Adrenal gland (tissue), 9 donors: ENCODE measurements at regions not wholly inside any gene's neighbourhood (a gene's known extent, or its start where the extent isn't known, plus 50 kb on each side); places are given as distances from the start of the nearest gene placed in this dataset.

Experiments
- DNase-seq, 7 donors: peaks; one replicate each; pipeline ENCODE4 v3.0.0-alpha.2; 2019 to 2020
- H3K27ac ChIP-seq, 5 donors: fragments of 200-600 bp; sonication (generic) in 4 of 5; 1 replicate in 3 of 5; 2 replicates in 2 of 5; pipeline versions ENCODE4 v1.5.1 to v1.8.0; 2016 to 2020; ENCODE audit warnings: mild to moderate bottlenecking in 1 of 5
- H3K27me3 ChIP-seq: fragments of 200-600 bp; 2 replicates; pipeline ENCODE4 v1.8.0; 2021
- H3K36me3 ChIP-seq, 2 donors: fragments of 200-600 bp; replicated peaks in 1 of 2; 1 replicate in 1 of 2; 2 replicates in 1 of 2; pipeline versions ENCODE4 v1.5.1 to v1.8.0; 2018 to 2022
- H3K4me1 ChIP-seq, 2 donors: fragments of 200-600 bp; replicated peaks in 1 of 2; 1 replicate in 1 of 2; 2 replicates in 1 of 2; pipeline versions ENCODE4 v1.5.1 to v1.8.0; 2018 to 2021
- H3K4me3 ChIP-seq, 4 donors: fragments of 200-600 bp; sonication (generic) in 3 of 4; one replicate each; pipeline ENCODE4 v1.5.1; 2016 to 2018
- H3K9me3 ChIP-seq, 3 donors: fragments of 200-600 bp; sonication (generic) in 1 of 3; replicated peaks in 1 of 3; 1 replicate in 2 of 3; 2 replicates in 1 of 3; pipeline versions ENCODE4 v1.5.1 to v1.8.0; 2016 to 2021
- CTCF ChIP-seq, 6 experiments: fragments of 450-650 bp in 4 of 6; fragments of 200-600 bp in 2 of 6; sonication (generic) in 1 of 6; IDR thresholded peaks; 1 replicate in 5 of 6; 2 replicates in 1 of 6; pipeline versions ENCODE4 v1.5.1 to v1.8.0; 2016 to 2021; ENCODE audit warnings: antibody characterized with exemption in 6 of 6, mild to moderate bottlenecking in 2 of 6, moderate library complexity in 1 of 6
- POLR2A ChIP-seq, 2 donors: fragments of 450-650 bp; IDR thresholded peaks; one replicate each; pipeline ENCODE4 v1.6.1; 2017; ENCODE audit warnings: antibody characterized with exemption in 2 of 2, mild to moderate bottlenecking in 2 of 2, moderate library complexity in 1 of 2
- WGBS, 4 donors: extraction: QIAGEN DNeasy Blood & Tissue Kit in 2 of 4; methylation state at CpG; one replicate each; pipeline versions ENCODE4 v1.1.5 to v1.1.7; 2013 to 2017; 5-methylcytosine and 5-hydroxymethylcytosine counted together
- intact Hi-C, 2 donors: fragments of 100-400 bp; cut with DNase I; formaldehyde crosslinking; loops; one replicate each; pipeline versions ENCODE4 v1.14.1 to v1.15.0; 2022 to 2023
- donor health status: healthy with polysubstance abuse.
- donor health status: Bipolar disorder and iron deficiency.
- donor health status: DM: yes; HTN: yes; CAD: no.
- donor health status: DM: no; HTN: no; CAD: no.
- donor health status: DM: no; HTN: no; CAD: no.

- no peak for DNase-seq
- intact Hi-C loops, result no loop called here
- H3K4me1 ChIP-seq, result no peaks in the 10 kb centered on the region
- no peak for TF ChIP-seq POLR2A (IDR thresholded peaks at IDR 0.05)
- TF ChIP-seq CTCF (IDR thresholded peaks at IDR 0.05), result no peak
- H3K4me3 ChIP-seq, result no peak overlapping the region
- H3K27me3 ChIP-seq, result no peaks in the 10 kb centered on the region
- H3K36me3 ChIP-seq, result no peaks in the 10 kb centered on the region
- H3K9me3 ChIP-seq, result no peaks in the 10 kb centered on the region
- H3K27ac ChIP-seq, result no peak overlapping the region
- 92 to 100% (median 93%) methylated on average over 1 of the region's 1 CpG for WGBS, 4 donors
These were observed 1017.6 kb upstream of the GYPC start for GRCh38 chr2:125638345-125638744.

DNA sequence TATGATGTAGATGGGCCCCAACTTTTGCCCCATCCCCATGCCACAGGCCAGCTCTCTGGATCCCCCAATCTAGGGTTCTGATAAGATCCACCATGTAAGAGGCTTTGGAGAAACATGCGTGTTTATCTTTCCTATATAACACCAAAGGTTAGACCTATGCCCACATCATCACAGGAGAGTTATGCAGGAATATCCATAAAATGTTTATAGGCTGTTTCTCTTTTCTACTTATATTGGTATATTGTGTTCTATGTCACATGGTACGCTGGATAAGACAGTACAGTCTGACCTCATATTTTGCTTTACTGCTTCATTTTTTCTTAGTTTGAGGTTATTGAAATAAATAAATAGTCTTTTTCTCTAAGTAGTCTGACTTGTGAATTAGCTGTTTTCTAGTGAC is 1013.9 kb upstream of the GYPC start:
- Histone ChIP-seq H3K36me3 (no peaks in the 10 kb centered on the region), H3K4me3 (no peak overlapping the region), H3K27ac (no peak overlapping the region), H3K9me3 (no peaks in the 10 kb centered on the region), H3K4me1 (no peaks in the 10 kb centered on the region), H3K27me3 (no peaks in the 10 kb centered on the region)
- no peak for DNase-seq
- TF ChIP-seq CTCF (IDR thresholded peaks at IDR 0.05) (no peak), POLR2A (IDR thresholded peaks at IDR 0.05) (no peak)
- 75 to 89% (median 82%) methylated on average over 2 of the region's 2 CpGs for WGBS, 4 donors
- intact Hi-C loops, result no loop called here

- H3K27me3 ChIP-seq, result no peaks in the 10 kb centered on the region
- no peak for DNase-seq
- H3K9me3 ChIP-seq, result no peaks in the 10 kb centered on the region
- WGBS, 4 donors, result 63 to 70% (median 66%) methylated on average over 2 of the region's 2 CpGs
- H3K36me3 ChIP-seq, result no peaks in the 10 kb centered on the region
- intact Hi-C loops, result no loop called here
- H3K4me1 ChIP-seq, result no peaks in the 10 kb centered on the region
- no peak for TF ChIP-seq POLR2A (IDR thresholded peaks at IDR 0.05)
- no peak overlapping the region for H3K4me3 ChIP-seq
- H3K27ac ChIP-seq, result no peak overlapping the region
These were observed 1012.8 kb upstream of the GYPC start for GRCh38 chr2:125643128-125643527.

DNA sequence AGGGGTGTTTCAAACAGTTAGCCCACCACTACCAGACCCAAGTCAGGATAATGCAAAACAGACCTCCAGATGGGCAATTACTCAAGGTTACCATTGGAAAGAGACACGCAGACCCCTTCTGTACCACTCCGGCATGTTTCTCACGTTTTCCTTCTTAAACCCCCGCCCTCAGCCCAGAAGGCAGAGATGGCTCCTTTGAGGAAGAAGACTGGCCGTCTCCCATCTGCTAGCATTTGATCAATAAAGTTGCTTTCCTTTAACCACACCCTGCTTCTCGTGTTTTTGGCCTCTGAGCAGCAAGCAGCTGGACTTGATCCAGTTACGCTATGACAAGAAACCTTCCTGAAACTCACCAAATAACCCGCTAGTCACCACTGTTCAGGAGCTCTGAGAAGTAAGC is 1012.4 kb upstream of the GYPC start:
- H3K9me3 ChIP-seq, result no peaks in the 10 kb centered on the region
- no peaks in the 10 kb centered on the region for H3K36me3 ChIP-seq
- intact Hi-C loops, result no loop called here
- no peaks in the 10 kb centered on the region for H3K4me1 ChIP-seq
- H3K27ac ChIP-seq, result no peak overlapping the region
- H3K4me3 ChIP-seq, result no peak overlapping the region
- DNase-seq, result no peak
- WGBS, 4 donors, result 52 to 61% (median 54%) methylated on average over 8 of the region's 8 CpGs
- H3K27me3 ChIP-seq, result no peaks in the 10 kb centered on the region
- TF ChIP-seq CTCF (IDR thresholded peaks at IDR 0.05) (no peak), POLR2A (IDR thresholded peaks at IDR 0.05) (no peak)

- Histone ChIP-seq H3K4me1 (no peaks in the 10 kb centered on the region), H3K36me3 (no peaks in the 10 kb centered on the region), H3K9me3 (no peaks in the 10 kb centered on the region), H3K27me3 (no peaks in the 10 kb centered on the region), H3K27ac (no peak overlapping the region), H3K4me3 (no peak overlapping the region)
- DNase-seq, result no peak
- WGBS, 4 donors, result 68 to 84% (median 79%) methylated on average over 1 of the region's 1 CpG
- intact Hi-C loops, result no loop called here
- TF ChIP-seq CTCF (IDR thresholded peaks at IDR 0.05) (no peak), POLR2A (IDR thresholded peaks at IDR 0.05) (no peak)
These were observed 1011.7 kb upstream of the GYPC start for GRCh38 chr2:125644257-125644656.
